GM12878 (cell line): ENCODE measurements at regions not wholly inside any gene's neighbourhood (a gene's known extent, or its start where the extent isn't known, plus 50 kb on each side); places are given as distances from the start of the nearest gene placed in this dataset.

Source experiments
- ATAC-seq: fragments of 200-7000 bp; cut with Tn5 transposase; 3 replicates; pipeline ENCODE4 v1.9.1; 2020; ENCODE audit warnings: mild to moderate bottlenecking, moderate library complexity
- BruUV-seq: library from RNA; stranded (reverse); fragments of 400-500 nt; replicated peaks from 2 replicates; lab custom pipeline; 2021; lab: Mats Ljungman, UMichigan
- CTCF ChIA-PET: fragments of 300-600 bp; sonication (Branson Sonifier 250); formaldehyde crosslinking; extraction: SDS; loops from one replicate; lab custom pipeline; 2021; ENCODE audit warnings: inconsistent platforms; lab: Yijun Ruan, JAX
- POLR2A ChIA-PET: fragments of 350-600 bp; formaldehyde crosslinking; extraction: SDS; loops from one replicate; lab custom pipeline; 2021; ENCODE audit warnings: inconsistent platforms; lab: Charles Lee
- RAD21 ChIA-PET: fragments of 300-600 bp; sonication (Branson Sonifier 250); formaldehyde crosslinking; loops from one replicate; lab custom pipeline; 2023; ENCODE audit warnings: antibody characterized with exemption; ENCODE audit not compliant: unreplicated experiment; lab: Charles Lee
- SMC1A ChIA-PET: fragments of 300-600 bp; sonication (Branson Sonifier 250); formaldehyde crosslinking; loops from one replicate; lab custom pipeline; 2023; ENCODE audit not compliant: unreplicated experiment, uncharacterized antibody; lab: Charles Lee
- DNase-seq: peaks from one replicate; pipeline ENCODE4 v3.0.0-alpha.2; 2011; ENCODE audit warnings: low read depth, low spot score
- FAIRE-seq: peaks from 3 replicates; lab custom pipeline; 2011; peaks lifted over from hg19 to GRCh38; lab: Jason Lieb, UNC
- H2AFZ ChIP-seq: 2 replicates; pipeline ENCODE4 v1.6.0; 2011; ENCODE audit warnings: low read depth, low read length, control low read depth; ENCODE audit not compliant: control insufficient read depth
- H3K27ac ChIP-seq: 2 replicates; pipeline ENCODE4 v1.5.1; 2011; ENCODE audit warnings: control low read depth; ENCODE audit not compliant: control insufficient read depth, insufficient read depth
- H3K27me3 ChIP-seq, 2 experiments: replicated peaks in 1 of 2; 2 replicates each; pipeline versions ENCODE4 v1.6.0 to v1.6.1; 2011; ENCODE audit warnings: low read length in 1 of 2; ENCODE audit not compliant: control insufficient read depth in 2 of 2, insufficient read depth in 2 of 2
- H3K36me3 ChIP-seq, 2 experiments: 2 replicates each; pipeline ENCODE4 v1.5.1; 2011; ENCODE audit warnings: low read length in 1 of 2; ENCODE audit not compliant: control insufficient read depth in 2 of 2, insufficient read depth in 2 of 2
- H3K4me1 ChIP-seq: 2 replicates; pipeline ENCODE4 v1.6.1; 2011; ENCODE audit warnings: mild to moderate bottlenecking, low read length, moderate library complexity, mixed read lengths; ENCODE audit not compliant: control insufficient read depth, insufficient read depth
- H3K4me2 ChIP-seq: 2 replicates; pipeline ENCODE4 v1.6.0; 2011; ENCODE audit warnings: control low read depth; ENCODE audit not compliant: control insufficient read depth, insufficient read depth
- H3K4me3 ChIP-seq: fragments of 200-600 bp; sonication (generic); 2 replicates; pipeline ENCODE4 v1.5.1; 2016
- H3K79me2 ChIP-seq: 2 replicates; pipeline ENCODE4 v1.6.0; 2011; ENCODE audit warnings: low read length; ENCODE audit not compliant: control insufficient read depth, insufficient read depth
- H3K9ac ChIP-seq: 2 replicates; pipeline ENCODE4 v1.8.0; 2011; ENCODE audit warnings: low read length, control low read depth, mixed read lengths; ENCODE audit not compliant: control insufficient read depth, insufficient read depth
- H3K9me3 ChIP-seq: replicated peaks from 3 replicates; pipeline ENCODE4 v1.5.1; 2011; ENCODE audit warnings: mild to moderate bottlenecking, low read length; ENCODE audit not compliant: control insufficient read depth, insufficient read depth
- H4K20me1 ChIP-seq: 2 replicates; pipeline ENCODE4 v1.6.0; 2011; ENCODE audit not compliant: control insufficient read depth, insufficient read depth
- BCLAF1 ChIP-seq: fragments of 450-650 bp; IDR thresholded peaks from 2 replicates; pipeline ENCODE4 v1.6.1; 2017; ENCODE audit warnings: antibody characterized with exemption, mild to moderate bottlenecking, moderate library complexity
- PKNOX1 ChIP-seq: fragments of 450-650 bp; IDR thresholded peaks from 2 replicates; pipeline ENCODE4 v1.6.1; 2016; ENCODE audit warnings: mild to moderate bottlenecking
- SPI1 ChIP-seq: IDR thresholded peaks from 2 replicates; pipeline ENCODE4 v1.6.1; 2011; ENCODE audit warnings: low read depth, mild to moderate bottlenecking, low read length, moderate library complexity, borderline replicate concordance; ENCODE audit not compliant: insufficient read depth
- WGBS: methylation state at CpG from one replicate; pipeline ENCODE4 v1.1.6; 2016; ENCODE audit warnings: low lambda C conversion rate; ENCODE audit not compliant: insufficient replicate concordance, insufficient coverage; ENCODE audit errors: missing lambda C conversion rate; 5-methylcytosine and 5-hydroxymethylcytosine counted together
- in situ Hi-C: fragments of 300-500 bp; cut with MboI; formaldehyde crosslinking; loops from 9 replicates; pipeline ENCODE4 v1.14.3; 2018; ENCODE audit warnings: mixed read lengths
- intact Hi-C: fragments of 100-400 bp; cut with micrococcal nuclease; formaldehyde crosslinking; loops from one replicate; pipeline ENCODE4 v1.14.2; 2022; ENCODE audit not compliant: unreplicated experiment

GRCh38 chr9:105141146-105141975 is 103.1 kb upstream of the SLC44A1 start:
- Histone ChIP-seq H3K27ac (no peak overlapping the region), H3K9me3 (no peaks in the 10 kb centered on the region), H3K4me2 (no peak overlapping the region), H3K36me3 (no peaks in the 10 kb centered on the region), H3K27me3 (no peaks in the 10 kb centered on the region), H3K4me1 (peaks cover 2% of the 10 kb centered on the region; the same call in 1 of the 2 replicates), H4K20me1 (no peaks in the 10 kb centered on the region), H3K4me3 (no peak overlapping the region), H2AFZ (no peak overlapping the region), H3K9ac (no peak overlapping the region), H3K79me2 (no peaks in the 10 kb centered on the region)
- intact Hi-C loops (no loop called here), in situ Hi-C loops (no loop called here)
- RAD21 ChIA-PET: interaction anchor here (1.0 kb wide), 1 partner anchor 195 kb away, joined by 4 read pairs; no protein-coding TSS in a partner anchor
- POLR2A ChIA-PET: no interaction called here
- CTCF ChIA-PET: interaction anchor here (0.5 to 1.8 kb wide), 4 partner anchors 18 to 580 kb away, joined by 3 to 4 read pairs (median 3); no protein-coding TSS in a partner anchor
- WGBS: 29% methylated on average over 5 of the region's 5 CpGs
- ATAC-seq (peak; percentile 86), FAIRE-seq (no peak), DNase-seq (no peak)
- SMC1A ChIA-PET: interaction anchor here (0.6 to 1.8 kb wide), 6 partner anchors 10 to 364 kb away, joined by 3 to 5 read pairs (median 3); no protein-coding TSS in a partner anchor
- BruUV-seq: no TSS peak
- TF ChIP-seq PKNOX1: 0 out of 2 replicates have a peak, but pooled peaks have one; percentile 17
- TF ChIP-seq SPI1: peak; percentile 74
- TF ChIP-seq BCLAF1: no peak
